DMS153 (cell line): ENCODE measurements at regions not wholly inside any gene's neighbourhood (a gene's known extent, or its start where the extent isn't known, plus 50 kb on each side); places are given as distances from the start of the nearest gene placed in this dataset.

Experiments used
- DNase-seq: peaks from one replicate; lab custom pipeline; 2025; lab: John Stamatoyannopoulos, UW

- DNase-seq: no peak
These were observed 239.9 kb downstream of the PAX3 start for GRCh38 chr2:222058819-222059445.

DNA sequence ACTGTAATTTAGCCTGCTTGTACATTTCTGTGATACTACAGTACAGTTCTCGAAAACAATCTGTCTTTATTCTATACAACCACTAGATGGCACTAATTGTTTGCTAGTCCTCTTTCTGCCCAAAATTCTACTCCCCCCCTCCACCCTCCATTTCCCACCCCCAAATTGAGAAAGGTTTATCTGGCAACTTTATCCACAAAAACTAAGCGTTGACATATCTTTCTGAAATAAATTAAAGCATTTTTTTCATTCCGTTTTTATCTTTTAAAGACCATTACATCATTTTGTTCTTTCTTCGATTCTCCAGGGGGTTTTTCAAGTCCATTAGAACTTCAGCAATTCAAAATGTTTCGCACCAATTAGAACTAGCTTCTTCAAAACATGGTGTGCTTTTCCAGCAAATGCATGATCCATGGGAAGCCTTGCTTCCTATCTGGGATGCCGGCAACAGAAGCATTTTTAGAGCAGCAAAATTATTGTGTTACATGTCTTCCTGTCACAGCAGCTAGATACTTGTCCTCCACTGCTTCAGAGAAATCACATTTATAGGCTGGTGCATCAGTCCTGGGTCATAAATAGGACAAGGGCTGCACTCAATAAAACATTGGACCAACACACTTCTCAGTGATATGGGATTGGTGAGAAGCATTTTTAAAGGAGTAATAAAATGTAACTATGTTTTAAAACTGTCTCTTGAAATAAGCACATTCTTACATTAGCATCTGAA, 241.3 kb downstream of the PAX3 start:
- no peak for DNase-seq

DNA sequence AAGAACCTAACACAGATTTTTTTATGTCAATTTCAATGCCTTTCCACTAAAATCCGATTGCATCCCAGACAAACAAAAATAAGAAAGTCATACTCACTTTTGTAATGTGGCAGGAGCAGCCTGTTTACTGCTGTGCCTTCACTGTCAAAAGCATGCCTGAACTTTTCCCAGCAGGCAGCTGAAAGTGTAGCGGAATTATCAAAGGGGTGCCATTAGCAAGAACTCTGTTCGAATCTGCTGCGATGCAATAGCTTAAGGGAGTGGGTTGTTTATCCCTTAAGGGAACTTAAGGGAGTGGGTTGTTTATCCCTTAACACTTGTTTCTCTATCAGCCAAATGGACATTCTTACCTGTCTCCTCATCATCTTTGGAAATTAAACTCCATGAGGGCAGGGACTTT, 243.5 kb downstream of the PAX3 start:
- no peak for DNase-seq

GRCh38 chr2:222054813-222055212, 244.0 kb downstream of the PAX3 start:
- DNase-seq: no peak

GRCh38 chr2:222052934-222053367, 245.8 kb downstream of the PAX3 start:
- no peak for DNase-seq

DNA sequence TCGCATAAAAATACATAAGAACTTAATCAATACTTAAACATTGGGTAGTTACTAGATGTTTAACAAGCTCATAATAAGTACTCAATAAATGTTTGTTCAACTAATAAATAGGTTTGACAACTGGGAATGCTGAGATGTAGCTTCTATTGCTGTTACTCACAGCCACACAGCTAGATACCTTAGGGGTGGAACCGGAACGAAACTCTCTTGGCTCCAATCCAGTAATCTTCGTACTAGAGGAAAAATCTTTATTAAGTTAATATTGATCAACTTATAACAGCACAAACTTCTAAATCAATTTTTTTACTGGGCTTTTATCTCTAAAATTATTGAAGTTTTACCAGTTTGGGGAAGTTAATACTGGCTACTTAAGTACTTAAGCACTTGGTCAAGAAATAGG, 247.8 kb downstream of the PAX3 start:
- no peak for DNase-seq

DNA sequence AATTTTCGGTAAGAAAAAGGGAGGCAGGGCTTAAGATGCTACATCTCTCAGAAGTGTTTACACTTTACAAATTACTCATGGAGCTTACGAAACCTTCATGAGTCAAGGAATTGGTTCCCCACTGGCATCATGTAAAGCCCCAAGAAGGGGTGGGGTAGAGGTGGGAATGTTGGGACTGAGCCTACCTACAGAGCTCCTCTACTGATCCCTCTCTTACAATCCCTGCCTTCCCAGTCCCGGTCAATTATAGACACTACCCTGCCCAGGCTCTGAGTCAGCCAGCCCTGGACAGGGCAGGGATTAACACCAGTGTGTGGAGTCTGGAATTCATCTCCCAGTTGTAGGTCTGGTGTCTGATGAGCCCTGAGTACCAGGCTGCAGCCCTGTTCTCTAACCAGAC, 248.9 kb downstream of the PAX3 start:
- DNase-seq: no peak

- no peak for DNase-seq
These were observed 254.9 kb downstream of the PAX3 start for GRCh38 chr2:222043897-222044296.

- DNase-seq: no peak
These were observed 256.1 kb downstream of the PAX3 start for GRCh38 chr2:222042666-222043065.

- no peak for DNase-seq
These were observed 258.5 kb downstream of the PAX3 start for GRCh38 chr2:222040333-222040732.

DNA sequence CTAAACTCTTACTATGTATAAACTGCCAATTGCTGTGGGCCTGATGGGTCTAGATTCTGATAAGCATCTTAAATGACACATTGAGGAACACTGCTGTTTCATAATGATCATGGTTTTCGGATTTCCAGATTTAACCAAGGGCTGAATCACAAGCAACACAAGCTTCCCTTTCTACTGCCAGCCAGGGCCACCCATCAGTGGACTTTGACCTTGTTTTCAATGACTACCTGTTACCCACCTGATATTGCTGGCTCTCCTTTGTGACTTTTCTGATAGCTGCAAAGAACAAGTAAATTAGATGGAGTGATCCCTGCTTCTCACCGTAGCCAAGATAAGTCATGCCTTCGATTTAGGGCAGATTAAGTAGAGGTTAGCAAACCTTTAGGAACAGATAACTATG, 259.0 kb downstream of the PAX3 start:
- no peak for DNase-seq

DNA sequence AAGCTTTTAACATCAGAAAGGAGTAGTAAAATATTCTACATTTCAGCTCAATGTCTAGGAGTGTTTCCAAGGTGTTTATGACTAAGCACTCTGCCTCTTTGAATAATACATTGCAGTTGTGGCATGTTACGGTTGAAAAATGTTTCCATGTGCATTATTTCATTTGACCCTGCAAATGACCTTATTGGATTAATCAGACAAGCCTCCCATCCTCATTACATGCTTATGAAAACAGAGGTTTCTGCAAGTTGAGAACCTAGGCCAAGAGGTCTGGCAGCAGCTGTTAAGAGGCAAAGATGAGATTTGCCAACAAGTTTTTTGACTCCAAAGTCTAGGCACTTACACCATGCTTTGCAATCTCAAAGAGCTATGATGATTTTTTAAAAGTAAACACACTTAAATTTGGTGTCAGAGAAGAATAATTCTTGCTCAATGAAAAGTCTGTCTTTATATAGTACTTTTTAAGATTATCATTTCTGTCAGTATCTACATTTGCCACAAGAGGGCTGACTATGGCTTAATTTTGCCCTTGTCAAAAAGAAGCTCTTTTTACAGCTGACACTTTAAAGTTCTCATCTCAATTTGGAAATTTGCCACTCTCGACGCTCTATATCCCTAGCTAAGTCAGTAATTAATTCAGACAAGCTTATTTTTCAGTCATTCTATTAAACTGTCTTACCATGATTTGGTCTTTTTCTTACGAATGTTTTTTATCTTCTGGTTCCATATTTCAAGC, 260.6 kb downstream of the PAX3 start:
- DNase-seq: no peak

DNA sequence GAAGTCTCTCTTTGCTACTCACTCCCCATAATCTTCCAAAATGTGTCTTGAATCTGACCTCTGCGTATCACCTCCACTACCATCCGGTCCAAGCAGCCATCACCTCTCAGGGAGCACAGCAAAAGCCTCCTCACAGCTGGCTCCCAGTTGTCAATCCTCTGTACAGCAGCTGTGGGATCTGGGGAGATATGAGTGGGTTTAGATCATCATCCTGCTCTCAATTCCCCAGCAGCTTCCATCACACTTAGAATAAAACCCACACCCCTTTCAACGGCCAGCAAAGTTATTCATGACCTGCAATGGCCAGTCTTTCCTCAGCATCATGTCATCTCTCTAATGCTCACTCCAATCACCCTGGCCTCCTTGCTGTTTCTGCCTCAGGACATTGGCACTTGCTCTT, 261.6 kb downstream of the PAX3 start:
- no peak for DNase-seq

DNA sequence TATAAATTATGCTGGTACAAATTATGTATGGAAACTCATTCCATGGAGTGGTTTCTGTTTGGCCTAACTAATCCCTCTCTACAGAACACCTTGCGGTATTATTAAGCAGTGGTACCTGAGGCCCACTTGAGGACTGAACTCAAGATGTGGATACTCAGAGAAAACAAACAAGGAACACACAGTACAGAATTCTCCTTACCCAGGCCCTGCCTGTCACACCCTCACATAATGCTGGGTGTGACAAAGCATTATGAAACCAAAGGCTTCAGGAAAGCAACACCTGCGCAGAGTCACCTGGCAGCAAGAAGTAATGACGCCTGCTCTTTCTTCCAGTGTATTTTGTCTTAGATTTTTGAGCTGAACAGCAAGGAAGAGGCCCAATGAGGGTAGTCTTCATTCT, 264.7 kb downstream of the PAX3 start:
- no peak for DNase-seq

- no peak for DNase-seq
These were observed 265.3 kb downstream of the PAX3 start for GRCh38 chr2:222033541-222033940.

- peak; percentile 14 for DNase-seq
These were observed 272.9 kb downstream of the PAX3 start for GRCh38 chr2:222025881-222026271.

DNA sequence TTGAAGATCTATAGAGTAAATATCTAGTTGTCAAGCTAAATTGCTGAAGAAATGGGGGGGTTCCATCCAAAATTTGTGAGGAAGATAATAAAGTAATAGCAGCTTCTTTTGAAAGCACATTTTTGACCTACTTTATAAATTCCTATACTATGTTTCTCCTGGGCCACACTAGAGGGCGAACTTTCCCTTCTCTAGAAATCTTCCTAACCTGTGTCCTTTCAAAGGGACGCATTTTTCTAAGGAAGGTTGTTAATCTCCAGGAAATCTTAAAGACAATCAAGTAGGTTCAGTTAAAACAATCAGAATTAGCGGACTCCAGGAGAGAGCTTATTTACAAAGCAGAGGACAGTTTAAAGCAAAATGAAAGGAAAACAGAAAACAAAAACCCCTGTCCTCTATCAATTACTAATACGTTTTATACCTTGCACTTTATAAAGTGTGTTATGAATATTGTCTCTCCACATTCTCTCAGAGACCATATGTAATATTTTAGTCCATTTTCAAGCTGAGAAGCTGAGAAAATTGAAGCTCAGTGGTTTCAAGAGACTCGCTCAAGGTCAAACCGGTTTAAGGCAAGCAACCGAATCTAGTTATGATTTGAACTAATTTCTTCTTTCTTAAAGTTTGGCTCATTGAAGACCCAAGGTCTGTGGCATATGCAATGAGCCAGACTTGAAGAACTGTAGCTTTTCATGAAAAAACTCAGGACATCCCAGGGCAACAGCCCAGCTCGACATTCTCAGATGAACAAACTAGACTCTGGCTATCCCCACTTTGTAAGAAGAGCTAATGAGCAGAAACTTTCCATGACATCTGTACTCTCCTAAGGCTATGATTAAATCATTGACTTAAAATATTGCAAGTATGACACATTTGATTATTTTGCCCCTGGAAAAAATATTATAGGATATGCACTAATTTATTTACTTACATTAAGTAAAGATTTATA, 273.6 kb downstream of the PAX3 start:
- no peak for DNase-seq

GRCh38 chr2:222017252-222017850, 281.4 kb downstream of the PAX3 start:
- no peak for DNase-seq

DNA sequence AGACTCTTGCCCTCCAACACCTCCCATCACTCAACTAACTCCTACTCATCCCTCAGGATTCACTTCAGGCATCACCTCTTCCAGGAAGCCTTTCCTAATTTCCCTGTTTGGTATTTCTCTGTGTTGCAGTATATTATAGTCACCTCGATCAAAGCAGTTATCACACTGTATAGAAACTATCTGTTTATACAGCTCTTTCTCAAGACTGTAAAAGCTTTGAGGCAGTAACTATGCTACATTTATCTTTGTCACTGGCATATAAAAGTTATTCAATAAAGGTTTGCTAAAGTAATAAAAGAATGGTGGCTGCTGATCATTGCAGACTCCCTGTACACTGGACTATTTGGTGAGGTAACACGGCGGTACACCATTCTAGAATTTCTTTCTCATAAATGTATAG, 284.9 kb downstream of the PAX3 start:
- DNase-seq: no peak

GRCh38 chr2:222000326-222000725, 298.5 kb downstream of the PAX3 start:
- no peak for DNase-seq

GRCh38 chr2:221999717-222000116, 299.1 kb downstream of the PAX3 start:
- no peak for DNase-seq

- no peak for DNase-seq
These were observed 299.6 kb downstream of the PAX3 start for GRCh38 chr2:221999166-221999565.
